Loucy (cell line): ENCODE measurements at regions not wholly inside any gene's neighbourhood (a gene's known extent, or its start where the extent isn't known, plus 50 kb on each side); places are given as distances from the start of the nearest gene placed in this dataset.

Experiments used
- H2AFZ ChIP-seq: fragments of 200-600 bp; sonication (generic); 2 replicates; pipeline ENCODE4 v1.6.0; 2016; ENCODE audit warnings: antibody characterized with exemption, mild to moderate bottlenecking, low read length, moderate library complexity
- H3F3A ChIP-seq: fragments of 200-600 bp; 2 replicates; pipeline ENCODE4 v1.6.0; 2016; ENCODE audit warnings: antibody characterized with exemption, low read depth, mild to moderate bottlenecking
- H3K27me3 ChIP-seq: fragments of 200-600 bp; sonication (generic); 2 replicates; pipeline ENCODE4 v1.6.1; 2014; ENCODE audit warnings: low read length, mild to moderate bottlenecking; ENCODE audit not compliant: insufficient read depth, poor library complexity, severe bottlenecking
- H3K36me3 ChIP-seq: fragments of 200-600 bp; sonication (generic); 2 replicates; pipeline ENCODE4 v1.6.1; 2016; ENCODE audit warnings: low read length; ENCODE audit not compliant: insufficient read depth
- H3K4me1 ChIP-seq: fragments of 200-600 bp; sonication (generic); 2 replicates; pipeline ENCODE4 v1.5.1; 2014; ENCODE audit warnings: low read length, mild to moderate bottlenecking; ENCODE audit not compliant: insufficient read depth, poor library complexity, severe bottlenecking
- H3K4me2 ChIP-seq: fragments of 200-600 bp; sonication (generic); 2 replicates; pipeline ENCODE4 v1.6.0; 2014; ENCODE audit warnings: antibody characterized with exemption, low read length, low read depth, mild to moderate bottlenecking; ENCODE audit not compliant: poor library complexity, severe bottlenecking
- H3K4me3 ChIP-seq: fragments of 200-600 bp; sonication (generic); 2 replicates; pipeline ENCODE4 v1.5.1; 2014; ENCODE audit warnings: low read length, mild to moderate bottlenecking, mixed read lengths; ENCODE audit not compliant: poor library complexity, severe bottlenecking
- H3K79me2 ChIP-seq: fragments of 200-600 bp; sonication (generic); 2 replicates; pipeline ENCODE4 v1.6.1; 2014; ENCODE audit warnings: low read length; ENCODE audit not compliant: insufficient read depth
- H3K9ac ChIP-seq: fragments of 200-600 bp; sonication (generic); 2 replicates; pipeline ENCODE4 v1.6.0; 2014; ENCODE audit warnings: mild to moderate bottlenecking, low read depth, low read length, moderate library complexity; ENCODE audit not compliant: poor library complexity, severe bottlenecking
- H3K9me2 ChIP-seq: fragments of 200-600 bp; sonication (generic); replicated peaks from 2 replicates; pipeline ENCODE4 v1.6.1; 2016; ENCODE audit warnings: low read depth, low read length, mixed read lengths
- H3K9me3 ChIP-seq: fragments of 200-600 bp; sonication (generic); 2 replicates; pipeline ENCODE4 v1.6.1; 2014; ENCODE audit warnings: mild to moderate bottlenecking, antibody characterized with exemption, low read length, low read depth; ENCODE audit not compliant: insufficient read depth
- H4K20me1 ChIP-seq: fragments of 200-600 bp; sonication (generic); 2 replicates; pipeline ENCODE4 v1.6.0; 2014; ENCODE audit warnings: antibody characterized with exemption, low read length, mild to moderate bottlenecking; ENCODE audit not compliant: insufficient read depth, poor library complexity, severe bottlenecking
- EZH2phosphoT487 ChIP-seq: fragments of 200-600 bp; IDR thresholded peaks from 2 replicates; pipeline ENCODE4 v1.6.1; 2018; ENCODE audit warnings: antibody characterized with exemption, mild to moderate bottlenecking, moderate library complexity, borderline replicate concordance
- TF ChIP-seq, protein P1 (sequence below): fragments of 200-600 bp; sonication (generic); conservative IDR thresholded peaks from 2 replicates; pipeline ENCODE4 v1.5.1; 2014; ENCODE audit warnings: mild to moderate bottlenecking, antibody characterized with exemption, low read length

GRCh38 chr12:5203274-5203673 lies 159.6 kb downstream of the KCNA5 start:
- Histone ChIP-seq H3K27me3 (no peaks in the 10 kb centered on the region), H2AFZ (no peak overlapping the region), H3K36me3 (no peaks in the 10 kb centered on the region), H3K9ac (no peak overlapping the region), H3K9me2 (no peaks in the 10 kb centered on the region), H4K20me1 (no peaks in the 10 kb centered on the region), H3F3A (no peaks in the 10 kb centered on the region), H3K4me1 (no peaks in the 10 kb centered on the region), H3K79me2 (no peaks in the 10 kb centered on the region), H3K4me3 (no peak overlapping the region), H3K9me3 (no peaks in the 10 kb centered on the region), H3K4me2 (no peak overlapping the region)
- TF ChIP-seq EZH2phosphoT487 = no peak
- TF ChIP-seq, protein P1, sequence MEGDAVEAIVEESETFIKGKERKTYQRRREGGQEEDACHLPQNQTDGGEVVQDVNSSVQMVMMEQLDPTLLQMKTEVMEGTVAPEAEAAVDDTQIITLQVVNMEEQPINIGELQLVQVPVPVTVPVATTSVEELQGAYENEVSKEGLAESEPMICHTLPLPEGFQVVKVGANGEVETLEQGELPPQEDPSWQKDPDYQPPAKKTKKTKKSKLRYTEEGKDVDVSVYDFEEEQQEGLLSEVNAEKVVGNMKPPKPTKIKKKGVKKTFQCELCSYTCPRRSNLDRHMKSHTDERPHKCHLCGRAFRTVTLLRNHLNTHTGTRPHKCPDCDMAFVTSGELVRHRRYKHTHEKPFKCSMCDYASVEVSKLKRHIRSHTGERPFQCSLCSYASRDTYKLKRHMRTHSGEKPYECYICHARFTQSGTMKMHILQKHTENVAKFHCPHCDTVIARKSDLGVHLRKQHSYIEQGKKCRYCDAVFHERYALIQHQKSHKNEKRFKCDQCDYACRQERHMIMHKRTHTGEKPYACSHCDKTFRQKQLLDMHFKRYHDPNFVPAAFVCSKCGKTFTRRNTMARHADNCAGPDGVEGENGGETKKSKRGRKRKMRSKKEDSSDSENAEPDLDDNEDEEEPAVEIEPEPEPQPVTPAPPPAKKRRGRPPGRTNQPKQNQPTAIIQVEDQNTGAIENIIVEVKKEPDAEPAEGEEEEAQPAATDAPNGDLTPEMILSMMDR = no peak

GRCh38 chr12:5203720-5204119 lies 160.0 kb downstream of the KCNA5 start:
- no peaks in the 10 kb centered on the region for H3K9me2 ChIP-seq
- H4K20me1 ChIP-seq = no peaks in the 10 kb centered on the region
- H3K36me3 ChIP-seq = no peaks in the 10 kb centered on the region
- no peak overlapping the region for H3K9ac ChIP-seq
- no peaks in the 10 kb centered on the region for H3K4me1 ChIP-seq
- no peak overlapping the region for H3K4me3 ChIP-seq
- no peak overlapping the region for H2AFZ ChIP-seq
- TF ChIP-seq, protein P1 = no peak
- no peak for TF ChIP-seq EZH2phosphoT487
- no peaks in the 10 kb centered on the region for H3K79me2 ChIP-seq
- no peak overlapping the region for H3K4me2 ChIP-seq
- no peaks in the 10 kb centered on the region for H3K9me3 ChIP-seq
- no peaks in the 10 kb centered on the region for H3F3A ChIP-seq
- H3K27me3 ChIP-seq = no peaks in the 10 kb centered on the region

GRCh38 chr12:5204271-5204670 lies 160.6 kb downstream of the KCNA5 start:
- Histone ChIP-seq H3F3A (no peaks in the 10 kb centered on the region), H4K20me1 (no peaks in the 10 kb centered on the region), H3K4me3 (no peak overlapping the region), H3K27me3 (no peaks in the 10 kb centered on the region), H3K9me2 (no peaks in the 10 kb centered on the region), H2AFZ (no peak overlapping the region), H3K9me3 (no peaks in the 10 kb centered on the region), H3K4me1 (no peaks in the 10 kb centered on the region), H3K4me2 (no peak overlapping the region), H3K9ac (no peak overlapping the region), H3K79me2 (no peaks in the 10 kb centered on the region), H3K36me3 (no peaks in the 10 kb centered on the region)
- TF ChIP-seq EZH2phosphoT487 = no peak
- TF ChIP-seq, protein P1 = no peak
